Thymus (tissue), 11 donors: ENCODE measurements at regions not wholly inside any gene's neighbourhood (a gene's known extent, or its start where the extent isn't known, plus 50 kb on each side); places are given as distances from the start of the nearest gene placed in this dataset.
"Not testable (repeated sequence)": the region's sequence is repeated elsewhere in the genome, so short reads cannot be mapped to it uniquely, and the experiment has no call there.

ENCODE experiments used
- DNase-seq, 9 donors: peaks; one replicate each; pipeline ENCODE4 v3.0.0-alpha.2; 2013; ENCODE audit warnings: low spot score in 9 of 9, low read depth in 6 of 9, missing footprints in 1 of 9
- H3K27ac ChIP-seq, 2 donors: one replicate each; pipeline ENCODE4 v1.5.1; 2013; ENCODE audit warnings: control low read depth in 1 of 2, low read depth in 1 of 2, low read length in 1 of 2, mild to moderate bottlenecking in 1 of 2, moderate library complexity in 1 of 2
- H3K27me3 ChIP-seq, 2 donors: one replicate each; pipeline ENCODE4 v1.5.1; 2013; ENCODE audit warnings: low read length in 1 of 2; ENCODE audit not compliant: control insufficient read depth in 2 of 2, insufficient read depth in 1 of 2
- H3K36me3 ChIP-seq, 2 donors: one replicate each; pipeline ENCODE4 v1.5.1; 2013; ENCODE audit warnings: low read length in 1 of 2, mild to moderate bottlenecking in 1 of 2, moderate library complexity in 1 of 2; ENCODE audit not compliant: control insufficient read depth in 2 of 2, insufficient read depth in 2 of 2
- H3K4me1 ChIP-seq, 2 donors: one replicate each; pipeline ENCODE4 v1.5.1; 2013; ENCODE audit warnings: low read length in 2 of 2; ENCODE audit not compliant: control insufficient read depth in 2 of 2, insufficient read depth in 2 of 2
- H3K4me3 ChIP-seq, 2 donors: one replicate each; pipeline ENCODE4 v1.5.1; 2013; ENCODE audit warnings: low read length in 2 of 2, control low read depth in 1 of 2, mild to moderate bottlenecking in 1 of 2
- H3K9me3 ChIP-seq, 2 donors: one replicate each; pipeline ENCODE4 v1.5.1; 2013; ENCODE audit warnings: low read length in 1 of 2, mild to moderate bottlenecking in 1 of 2; ENCODE audit not compliant: control insufficient read depth in 2 of 2, insufficient read depth in 1 of 2
- WGBS: extraction: QIAGEN DNeasy Blood & Tissue Kit; methylation state at CpG from one replicate; pipeline ENCODE4 v1.1.7; 2013; 5-methylcytosine and 5-hydroxymethylcytosine counted together
- donor health status: healthy.

GRCh38 chr1:166629946-166630345 is 209.3 kb upstream of the POGK start:
- H3K4me1 ChIP-seq = no peaks in the 10 kb centered on the region
- no peak for DNase-seq
- 82% methylated on average over 1 of the region's 1 CpG for WGBS

GRCh38 chr1:166630369-166630768 is 208.9 kb upstream of the POGK start:
- no peaks in the 10 kb centered on the region for H3K9me3 ChIP-seq
- no peaks in the 10 kb centered on the region for H3K27me3 ChIP-seq
- 97% methylated on average over 2 of the region's 2 CpGs for WGBS
- no peaks in the 10 kb centered on the region for H3K36me3 ChIP-seq
- H3K4me1 ChIP-seq = no peaks in the 10 kb centered on the region
- no peak overlapping the region for H3K27ac ChIP-seq
- no peak overlapping the region for H3K4me3 ChIP-seq
- no peak for DNase-seq

More at GRCh38 chr1:166629946-166630345, 209.3 kb upstream of the POGK start:
- H3K9me3 ChIP-seq = no peaks in the 10 kb centered on the region
- H3K27me3 ChIP-seq = no peaks in the 10 kb centered on the region
- H3K27ac ChIP-seq = no peak overlapping the region
- H3K36me3 ChIP-seq = no peaks in the 10 kb centered on the region
- no peak overlapping the region for H3K4me3 ChIP-seq

GRCh38 chr1:166638137-166638536 is 201.1 kb upstream of the POGK start:
- Histone ChIP-seq H3K4me1 (no peaks in the 10 kb centered on the region), H3K27me3 (no peaks in the 10 kb centered on the region), H3K9me3 (no peaks in the 10 kb centered on the region), H3K27ac (no peak overlapping the region), H3K4me3 (no peak overlapping the region), H3K36me3 (no peaks in the 10 kb centered on the region)
- DNase-seq = no peak
- WGBS = 94% methylated on average over 5 of the region's 5 CpGs

DNA sequence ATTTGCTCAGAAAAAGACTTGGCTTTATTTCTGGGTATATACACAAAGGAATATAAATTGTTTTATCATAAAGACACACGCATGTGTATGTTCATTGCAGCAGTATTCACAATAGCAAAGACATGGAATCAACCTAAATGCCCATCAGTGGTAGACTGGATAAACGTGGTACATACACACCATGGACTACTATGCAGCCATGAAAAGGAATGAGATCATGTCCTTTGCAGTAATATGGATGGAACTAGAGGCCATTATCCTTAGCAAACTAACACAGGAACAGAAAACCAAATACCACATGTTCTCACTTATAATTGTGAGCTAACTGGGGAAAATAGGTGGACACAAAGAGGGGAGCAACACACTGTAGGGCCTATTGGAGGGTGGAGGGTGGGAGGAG is 182.0 kb upstream of the POGK start:
- H3K27me3 ChIP-seq, H3K4me3 ChIP-seq, H3K36me3 ChIP-seq, H3K9me3 ChIP-seq, H3K27ac ChIP-seq, H3K4me1 ChIP-seq, DNase-seq: not testable (repeated sequence)
- WGBS = 61% methylated on average over 2 of the region's 2 CpGs

GRCh38 chr1:166666790-166667189 is 172.5 kb upstream of the POGK start:
- H3K9me3 ChIP-seq, DNase-seq, H3K4me3 ChIP-seq, H3K27me3 ChIP-seq, H3K36me3 ChIP-seq, H3K27ac ChIP-seq, H3K4me1 ChIP-seq: not testable (repeated sequence)
- WGBS = 90% methylated on average over 3 of the region's 3 CpGs

- H3K36me3 ChIP-seq, H3K4me1 ChIP-seq: not testable (repeated sequence)
- 96% methylated on average over 1 of the region's 1 CpG for WGBS
Measured at GRCh38 chr1:166667600-166667999, 171.7 kb upstream of the POGK start.

DNA sequence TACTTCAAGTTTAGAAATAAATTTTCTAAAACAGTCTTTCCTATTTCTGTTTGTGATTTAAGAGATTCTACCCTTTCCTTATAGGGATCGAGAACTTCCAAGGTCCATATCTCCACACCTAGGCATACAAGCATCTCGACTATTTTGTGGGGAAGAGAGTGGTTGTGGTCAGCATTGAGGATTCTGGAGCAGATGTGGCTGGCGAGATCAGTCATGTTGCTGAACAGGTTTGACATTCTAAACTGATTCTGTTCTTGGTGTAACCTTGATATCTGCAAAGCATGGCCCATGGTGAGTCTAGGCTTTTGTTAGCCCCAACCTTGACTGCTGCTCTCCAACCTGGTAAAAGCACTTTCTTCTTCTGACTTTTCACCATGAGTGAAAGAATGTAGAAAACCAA is 167.6 kb upstream of the POGK start:
- H3K4me3 ChIP-seq = no peak overlapping the region
- 88% methylated on average over 3 of the region's 3 CpGs for WGBS
- H3K4me1 ChIP-seq = no peaks in the 10 kb centered on the region
- DNase-seq = no peak
- no peaks in the 10 kb centered on the region for H3K36me3 ChIP-seq
- H3K27me3 ChIP-seq = no peaks in the 10 kb centered on the region
- no peaks in the 10 kb centered on the region for H3K9me3 ChIP-seq
- no peak overlapping the region for H3K27ac ChIP-seq

More at GRCh38 chr1:166667600-166667999, 171.7 kb upstream of the POGK start:
- H3K4me3 ChIP-seq, H3K9me3 ChIP-seq, DNase-seq, H3K27me3 ChIP-seq, H3K27ac ChIP-seq: not testable (repeated sequence)

GRCh38 chr1:166673722-166674121 is 165.6 kb upstream of the POGK start:
- Histone ChIP-seq H3K9me3 (no peaks in the 10 kb centered on the region), H3K4me1 (no peaks in the 10 kb centered on the region), H3K27ac (no peak overlapping the region), H3K4me3 (no peak overlapping the region), H3K27me3 (no peaks in the 10 kb centered on the region), H3K36me3 (no peaks in the 10 kb centered on the region)
- DNase-seq = no peak
- WGBS = 93% methylated on average over 2 of the region's 2 CpGs

- Histone ChIP-seq H3K36me3 (no peaks in the 10 kb centered on the region), H3K4me1 (no peaks in the 10 kb centered on the region), H3K9me3 (no peaks in the 10 kb centered on the region), H3K27me3 (no peaks in the 10 kb centered on the region), H3K27ac (no peak overlapping the region), H3K4me3 (no peak overlapping the region)
- DNase-seq = no peak
- WGBS = 79% methylated on average over 5 of the region's 5 CpGs
Measured at GRCh38 chr1:166675213-166675612, 164.1 kb upstream of the POGK start.

DNA sequence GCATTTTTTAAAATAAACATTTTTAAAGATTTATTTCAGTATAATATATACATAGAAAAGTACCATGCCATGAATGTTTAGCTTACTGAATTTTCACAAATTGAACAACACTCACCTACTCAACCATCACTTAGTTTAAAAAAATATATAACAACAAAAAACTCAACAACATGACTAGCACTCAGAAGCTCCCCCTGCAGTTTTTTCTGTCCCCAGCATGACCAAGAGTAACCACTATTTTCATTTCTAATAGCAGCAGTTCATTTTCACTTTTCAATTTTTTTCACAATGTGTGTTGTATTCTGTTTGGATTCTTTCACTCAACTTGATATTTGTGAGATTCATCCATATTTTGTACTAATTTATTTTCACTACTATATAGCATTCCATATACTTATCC is 162.3 kb upstream of the POGK start:
- Histone ChIP-seq H3K36me3 (no peaks in the 10 kb centered on the region), H3K4me3 (no peak overlapping the region), H3K27ac (no peak overlapping the region), H3K4me1 (no peaks in the 10 kb centered on the region), H3K27me3 (no peaks in the 10 kb centered on the region), H3K9me3 (no peaks in the 10 kb centered on the region)
- no peak for DNase-seq
